ENCODE measurements at regions not wholly inside any gene's neighbourhood (a gene's known extent, or its start where the extent isn't known, plus 50 kb on each side); places are given as distances from the start of the nearest gene placed in this dataset.

- TF ChIP-seq EZH2 (IDR thresholded peaks at IDR 0.05; ENCODE audit: insufficient read depth, poor library complexity, severe bottlenecking) (no peak), EZH2phosphoT487 (IDR thresholded peaks at IDR 0.05; ENCODE audit: insufficient read depth, low read depth) (no peak)
Observed at GRCh38 chr5:90267646-90268045, 141.9 kb downstream of the CETN3 start.
